MM.1S (cell line): ENCODE measurements at regions not wholly inside any gene's neighbourhood (a gene's known extent, or its start where the extent isn't known, plus 50 kb on each side); places are given as distances from the start of the nearest gene placed in this dataset.

Experiments used
- DNase-seq: peaks from one replicate; pipeline ENCODE4 v3.0.0-alpha.2; 2015
- H2AFZ ChIP-seq: fragments of 300-600 bp; sonication (generic); 2 replicates; pipeline ENCODE4 v1.6.0; 2016; ENCODE audit warnings: antibody characterized with exemption, low read length
- H3F3A ChIP-seq: fragments of 300-600 bp; sonication (generic); 2 replicates; pipeline ENCODE4 v1.6.1; 2016; ENCODE audit warnings: mild to moderate bottlenecking, antibody characterized with exemption, low read length, moderate library complexity, mixed read lengths; ENCODE audit not compliant: insufficient read depth
- H3K27ac ChIP-seq: fragments of 300-600 bp; sonication (generic); 2 replicates; pipeline ENCODE4 v1.5.1; 2016; ENCODE audit warnings: mild to moderate bottlenecking, low read length
- H3K27me3 ChIP-seq: fragments of 300-600 bp; sonication (generic); replicated peaks from 2 replicates; pipeline ENCODE4 v1.6.0; 2016; ENCODE audit warnings: low read length; ENCODE audit not compliant: insufficient read depth
- H3K36me3 ChIP-seq: fragments of 300-600 bp; sonication (generic); replicated peaks from 2 replicates; pipeline ENCODE4 v1.6.1; 2016; ENCODE audit warnings: mild to moderate bottlenecking, low read length, mixed read lengths; ENCODE audit not compliant: insufficient read depth
- H3K4me1 ChIP-seq: fragments of 300-600 bp; sonication (generic); 2 replicates; pipeline ENCODE4 v1.6.1; 2016; ENCODE audit warnings: low read length, mixed read lengths
- H3K4me2 ChIP-seq: fragments of 300-600 bp; sonication (generic); 2 replicates; pipeline ENCODE4 v1.6.0; 2016; ENCODE audit warnings: low read depth, low read length
- H3K4me3 ChIP-seq: fragments of 300-600 bp; sonication (generic); 2 replicates; pipeline ENCODE4 v1.5.1; 2016; ENCODE audit warnings: low read length, mixed read lengths
- H3K79me2 ChIP-seq: fragments of 300-600 bp; sonication (generic); 2 replicates; pipeline ENCODE4 v1.6.1; 2016; ENCODE audit warnings: mixed run types, low read length, mixed read lengths
- H3K9ac ChIP-seq: fragments of 300-600 bp; sonication (generic); 2 replicates; pipeline ENCODE4 v1.6.1; 2016; ENCODE audit warnings: low read length, mixed read lengths
- H3K9me2 ChIP-seq: fragments of 300-600 bp; sonication (generic); replicated peaks from 2 replicates; pipeline ENCODE4 v1.6.1; 2016; ENCODE audit warnings: mild to moderate bottlenecking, low read length, mixed read lengths; ENCODE audit not compliant: insufficient read depth
- H3K9me3 ChIP-seq: fragments of 300-600 bp; sonication (generic); replicated peaks from 2 replicates; pipeline ENCODE4 v1.6.1; 2016; ENCODE audit warnings: mild to moderate bottlenecking, low read length, mixed read lengths; ENCODE audit not compliant: insufficient read depth
- H4K20me1 ChIP-seq: fragments of 300-600 bp; sonication (generic); 2 replicates; pipeline ENCODE4 v1.6.1; 2016; ENCODE audit warnings: mild to moderate bottlenecking, low read length, moderate library complexity, mixed read lengths; ENCODE audit not compliant: insufficient read depth
- CTCF ChIP-seq: fragments of 300-600 bp; sonication (generic); IDR thresholded peaks from 2 replicates; pipeline ENCODE4 v1.5.1; 2016; ENCODE audit warnings: antibody characterized with exemption, low read length, mixed read lengths
- EZH2 ChIP-seq: fragments of 300-600 bp; sonication (generic); optimal IDR thresholded peaks from 2 replicates; pipeline ENCODE3; 2017; ENCODE audit warnings: low read depth, mild to moderate bottlenecking, antibody characterized with exemption, low read length, mixed read lengths
- EZH2phosphoT487 ChIP-seq: fragments of 300-600 bp; sonication (generic); IDR thresholded peaks from 2 replicates; pipeline ENCODE4 v1.6.1; 2018; ENCODE audit warnings: antibody characterized with exemption, low read length

DNA sequence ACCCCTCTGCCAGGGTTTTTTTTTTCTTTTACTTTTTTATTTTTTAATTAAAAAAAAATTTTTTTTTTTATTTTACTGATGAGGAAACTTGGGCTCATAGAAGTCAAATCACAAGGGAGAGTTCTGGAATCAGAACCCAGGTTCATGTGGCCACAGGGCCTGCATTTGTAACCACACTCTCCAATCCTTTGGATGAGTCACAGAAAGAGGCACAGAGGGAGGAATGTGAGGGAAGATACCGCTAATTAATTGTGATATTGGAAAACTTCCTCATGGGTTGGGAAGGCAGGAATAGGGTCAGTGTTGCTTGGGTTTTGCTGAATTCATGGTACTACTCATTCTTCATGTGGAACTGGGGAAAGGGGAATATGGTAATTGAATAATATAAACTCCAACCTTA, 132.9 kb upstream of the SLC6A11 start:
- Histone ChIP-seq H3K27me3 (peaks cover 11% of the 10 kb centered on the region; the same call in 1 of the 2 replicates), H2AFZ (no peak overlapping the region)
- no peak for DNase-seq

GRCh38 chr3:10688126-10688525, 127.9 kb upstream of the SLC6A11 start:
- Histone ChIP-seq H3K9me2 (no peaks in the 10 kb centered on the region), H3K79me2 (no peaks in the 10 kb centered on the region), H3K27me3 (peaks cover 31% of the 10 kb centered on the region), H3K36me3 (no peaks in the 10 kb centered on the region), H4K20me1 (no peaks in the 10 kb centered on the region), H3K4me1 (no peaks in the 10 kb centered on the region), H3K4me3 (no peak overlapping the region), H3K9me3 (no peaks in the 10 kb centered on the region), H3K4me2 (no peak overlapping the region), H3F3A (no peaks in the 10 kb centered on the region), H3K27ac (no peak overlapping the region), H2AFZ (no peak overlapping the region), H3K9ac (no peak overlapping the region)
- no peak for DNase-seq
- TF ChIP-seq CTCF: no peak
- no peak for TF ChIP-seq EZH2phosphoT487
- TF ChIP-seq EZH2: no peak

More for the DNA sequence above, 132.9 kb upstream of the SLC6A11 start:
- Histone ChIP-seq H3K9me3 (no peaks in the 10 kb centered on the region), H3F3A (no peaks in the 10 kb centered on the region), H3K4me1 (no peaks in the 10 kb centered on the region), H4K20me1 (no peaks in the 10 kb centered on the region), H3K9me2 (no peaks in the 10 kb centered on the region), H3K36me3 (no peaks in the 10 kb centered on the region), H3K4me3 (no peak overlapping the region), H3K9ac (no peak overlapping the region), H3K27ac (no peak overlapping the region), H3K4me2 (no peak overlapping the region), H3K79me2 (no peaks in the 10 kb centered on the region)
- no peak for TF ChIP-seq EZH2
- TF ChIP-seq CTCF: no peak
- TF ChIP-seq EZH2phosphoT487: no peak

DNA sequence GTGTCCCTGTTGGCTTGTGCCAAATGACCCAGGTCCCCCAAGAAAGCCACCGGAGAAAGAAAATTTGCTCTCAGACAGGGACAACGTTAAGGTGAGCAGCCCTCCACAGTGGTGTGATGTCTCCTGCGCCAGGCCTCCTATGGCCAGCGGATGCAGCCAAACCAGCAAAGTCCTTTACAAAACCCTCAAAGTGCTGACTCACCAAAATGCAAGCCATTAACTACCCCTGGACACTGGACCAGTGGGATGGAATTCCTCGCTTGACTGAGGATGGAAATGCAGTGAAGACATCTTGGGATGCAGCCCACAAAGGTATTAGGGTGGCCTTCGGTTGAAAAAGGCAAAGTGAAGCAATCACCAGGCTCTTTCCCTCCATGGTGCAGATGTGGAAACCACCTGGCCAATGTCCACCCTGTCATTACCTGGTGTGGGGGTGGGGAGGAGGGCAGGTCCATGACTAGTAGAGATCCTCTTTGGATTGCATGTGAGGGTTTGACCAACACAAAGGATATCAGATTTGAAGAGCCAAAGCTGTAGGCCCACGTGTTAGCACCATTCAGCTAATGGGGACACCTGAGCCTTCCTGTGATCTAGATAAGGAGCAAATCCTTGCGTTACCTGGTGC, 127.4 kb upstream of the SLC6A11 start:
- H3K27me3 ChIP-seq: peaks cover 31% of the 10 kb centered on the region
- H3K9me2 ChIP-seq: no peaks in the 10 kb centered on the region
- no peak for DNase-seq
- H3K4me3 ChIP-seq: no peak overlapping the region
- no peak overlapping the region for H2AFZ ChIP-seq
- no peaks in the 10 kb centered on the region for H4K20me1 ChIP-seq
- H3K36me3 ChIP-seq: no peaks in the 10 kb centered on the region
- H3K27ac ChIP-seq: no peak overlapping the region
- TF ChIP-seq EZH2 (no peak), EZH2phosphoT487 (no peak), CTCF (no peak)
- no peak overlapping the region for H3K4me2 ChIP-seq
- no peak overlapping the region for H3K9ac ChIP-seq
- no peaks in the 10 kb centered on the region for H3K4me1 ChIP-seq
- no peaks in the 10 kb centered on the region for H3K79me2 ChIP-seq
- H3K9me3 ChIP-seq: no peaks in the 10 kb centered on the region
- H3F3A ChIP-seq: no peaks in the 10 kb centered on the region
